ENCODE measurements at regions not wholly inside any gene's neighbourhood (a gene's known extent, or its start where the extent isn't known, plus 50 kb on each side); places are given as distances from the start of the nearest gene placed in this dataset.

DNA sequence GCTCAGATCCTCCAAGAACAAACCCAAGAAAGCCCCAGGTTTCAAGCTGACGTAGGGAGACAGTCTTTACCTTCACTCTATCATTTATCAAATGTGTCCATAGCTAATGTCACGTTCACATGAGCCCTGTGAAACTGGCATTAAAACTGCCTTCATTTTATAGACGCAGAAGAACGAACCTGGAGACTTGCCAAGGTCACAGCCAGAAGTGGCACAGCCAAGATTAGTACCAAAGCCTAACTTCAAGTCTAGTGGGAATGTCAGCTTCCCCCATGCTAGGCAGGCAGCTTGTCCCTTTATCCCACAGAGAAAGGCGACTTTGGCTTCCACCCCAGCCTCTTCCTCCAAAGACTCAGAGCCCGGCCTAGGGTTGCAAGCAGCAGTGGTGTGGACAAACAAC, 517.2 kb downstream of the SHQ1 start:
- TF ChIP-seq POLR2AphosphoS5 (IDR thresholded peaks at IDR 0.05) = no peak
- TF ChIP-seq, protein P1, sequence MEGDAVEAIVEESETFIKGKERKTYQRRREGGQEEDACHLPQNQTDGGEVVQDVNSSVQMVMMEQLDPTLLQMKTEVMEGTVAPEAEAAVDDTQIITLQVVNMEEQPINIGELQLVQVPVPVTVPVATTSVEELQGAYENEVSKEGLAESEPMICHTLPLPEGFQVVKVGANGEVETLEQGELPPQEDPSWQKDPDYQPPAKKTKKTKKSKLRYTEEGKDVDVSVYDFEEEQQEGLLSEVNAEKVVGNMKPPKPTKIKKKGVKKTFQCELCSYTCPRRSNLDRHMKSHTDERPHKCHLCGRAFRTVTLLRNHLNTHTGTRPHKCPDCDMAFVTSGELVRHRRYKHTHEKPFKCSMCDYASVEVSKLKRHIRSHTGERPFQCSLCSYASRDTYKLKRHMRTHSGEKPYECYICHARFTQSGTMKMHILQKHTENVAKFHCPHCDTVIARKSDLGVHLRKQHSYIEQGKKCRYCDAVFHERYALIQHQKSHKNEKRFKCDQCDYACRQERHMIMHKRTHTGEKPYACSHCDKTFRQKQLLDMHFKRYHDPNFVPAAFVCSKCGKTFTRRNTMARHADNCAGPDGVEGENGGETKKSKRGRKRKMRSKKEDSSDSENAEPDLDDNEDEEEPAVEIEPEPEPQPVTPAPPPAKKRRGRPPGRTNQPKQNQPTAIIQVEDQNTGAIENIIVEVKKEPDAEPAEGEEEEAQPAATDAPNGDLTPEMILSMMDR (IDR thresholded peaks at IDR 0.05) = no peak
- TF ChIP-seq POLR2A (IDR thresholded peaks at IDR 0.05) = no peak
- TF ChIP-seq EP300 (IDR thresholded peaks at IDR 0.05) = no peak
